ENCODE measurements at regions not wholly inside any gene's neighbourhood (a gene's known extent, or its start where the extent isn't known, plus 50 kb on each side); places are given as distances from the start of the nearest gene placed in this dataset.

GRCh38 chr4:178633263-178633662 lies 1191.0 kb upstream of the AGA start:
- DNase-seq = no peak

GRCh38 chr4:178664621-178665020 lies 1222.4 kb upstream of the AGA start:
- no peak for DNase-seq

- no peak for DNase-seq
Measured at GRCh38 chr4:178665916-178666315, 1223.7 kb upstream of the AGA start.

- DNase-seq = no peak
Measured at GRCh38 chr4:178671766-178672165, 1229.5 kb upstream of the AGA start.

GRCh38 chr4:178672512-178672911 lies 1230.3 kb upstream of the AGA start:
- no peak for DNase-seq

DNA sequence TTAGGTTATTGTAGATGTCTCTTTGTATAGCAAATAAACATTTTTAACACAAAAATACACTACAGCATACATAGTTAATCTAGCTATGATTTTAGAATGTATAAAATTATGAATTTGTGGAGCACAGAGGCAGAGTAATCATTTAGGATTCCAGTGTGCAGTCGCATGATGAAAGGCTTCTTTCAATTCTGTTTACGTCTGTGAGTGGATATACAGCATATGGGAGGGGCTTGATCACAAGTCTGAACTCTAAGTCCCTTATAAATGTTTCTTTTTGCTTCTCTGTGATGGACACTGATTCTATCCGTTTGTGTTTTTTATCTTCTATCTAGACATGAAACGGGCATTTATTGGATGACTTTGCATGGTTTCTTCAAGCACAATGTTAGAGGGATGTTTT lies 1239.6 kb upstream of the AGA start:
- no peak for DNase-seq

DNA sequence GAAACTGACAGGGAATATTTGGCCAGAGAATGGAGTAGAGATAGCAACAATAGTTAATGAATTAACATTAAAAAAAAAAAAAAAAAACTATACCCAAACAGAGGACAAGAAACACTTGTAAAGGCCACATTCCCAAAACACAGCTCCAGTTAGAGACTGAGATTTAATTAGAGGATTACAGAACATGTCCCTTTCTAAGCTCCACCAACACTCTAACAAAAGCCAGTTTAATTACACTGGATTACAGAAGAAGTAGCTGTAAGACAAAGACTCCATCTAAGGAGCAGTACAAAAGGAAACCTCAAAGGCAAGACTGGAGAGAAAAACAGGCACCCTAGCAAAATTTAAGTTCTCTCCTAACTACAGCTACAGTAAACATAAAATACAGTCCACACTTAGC lies 1247.7 kb upstream of the AGA start:
- no peak for DNase-seq

DNA sequence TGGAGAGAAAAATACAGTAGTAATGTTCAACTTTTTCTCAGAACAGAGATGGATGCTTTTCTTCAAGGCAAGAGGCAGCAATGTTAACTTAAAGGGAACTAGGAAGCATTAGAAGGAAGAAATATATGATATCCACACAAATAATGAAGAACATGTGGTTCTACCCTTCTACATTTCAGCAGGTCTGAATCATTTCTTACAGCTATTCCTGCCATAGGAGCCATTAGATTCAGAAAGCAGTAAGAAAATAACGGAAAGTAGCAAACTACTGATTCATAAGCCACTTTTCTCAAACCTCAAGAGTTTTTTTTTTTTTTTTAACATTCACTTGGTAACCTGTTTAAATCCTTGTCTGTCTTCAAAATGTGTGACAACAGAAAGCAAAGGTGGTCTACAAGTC lies 1251.6 kb upstream of the AGA start:
- DNase-seq = no peak

GRCh38 chr4:178696515-178696914 lies 1254.3 kb upstream of the AGA start:
- no peak for DNase-seq

DNA sequence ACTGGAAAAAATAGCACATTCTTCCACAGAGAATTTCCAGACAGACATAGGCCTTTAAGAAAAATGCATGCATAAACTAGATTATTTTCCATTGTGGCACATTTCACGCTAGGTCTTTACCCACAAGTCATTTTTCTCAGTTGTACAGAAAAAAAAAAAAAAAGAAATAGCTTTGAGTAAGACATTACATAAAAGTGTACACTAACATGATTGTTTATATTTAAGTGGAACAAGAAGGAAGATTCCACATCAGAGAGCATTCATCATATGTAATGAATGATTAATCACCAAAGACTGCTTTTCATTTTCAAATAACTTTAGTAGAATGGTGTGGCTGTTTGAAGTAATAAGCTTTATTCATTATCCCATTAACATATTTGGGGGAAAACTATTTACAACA lies 1270.2 kb upstream of the AGA start:
- no peak for DNase-seq

DNA sequence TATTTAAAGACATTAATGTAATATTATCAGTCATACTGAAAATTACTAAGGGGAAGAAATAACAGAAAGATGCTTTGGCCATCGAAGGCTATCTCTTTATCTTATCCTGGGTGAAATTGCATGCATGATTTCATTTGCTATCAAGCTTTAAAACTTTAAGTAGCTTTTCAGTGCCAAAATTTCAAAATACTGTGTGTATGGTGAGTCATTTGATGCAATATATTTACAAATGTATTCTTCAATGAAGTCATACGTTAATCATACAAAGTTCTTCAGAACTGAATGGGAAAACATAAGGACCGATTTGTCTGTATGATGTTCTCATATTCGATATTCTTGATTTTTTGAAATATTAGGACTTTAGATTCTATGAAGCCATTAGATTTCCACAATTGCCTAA lies 1295.8 kb upstream of the AGA start:
- no peak for DNase-seq

DNA sequence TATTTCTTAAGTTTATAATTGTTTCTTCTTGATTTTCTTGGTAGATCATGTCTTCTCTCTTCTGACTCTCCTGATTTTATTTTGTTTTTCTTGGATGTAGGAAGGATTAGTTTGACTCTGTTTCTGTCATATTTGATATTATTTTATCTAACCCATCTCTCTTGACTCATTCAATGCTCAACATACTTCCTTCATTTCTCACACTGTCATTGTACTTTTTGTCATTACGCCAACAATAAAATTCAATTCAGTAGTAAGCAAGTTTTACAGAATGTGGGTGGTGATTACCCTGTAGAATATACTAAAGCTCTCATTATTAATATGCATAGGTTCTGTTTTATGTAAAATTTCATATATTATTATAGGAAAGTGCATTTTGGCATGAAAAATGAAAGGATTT lies 1303.0 kb upstream of the AGA start:
- DNase-seq = no peak

- no peak for DNase-seq
Measured at GRCh38 chr4:178752954-178753525, 1310.8 kb upstream of the AGA start.

GRCh38 chr4:178778496-178778895 lies 1336.3 kb upstream of the AGA start:
- DNase-seq = no peak

- DNase-seq = no peak
Measured at GRCh38 chr4:178781779-178782178, 1339.5 kb upstream of the AGA start.

- no peak for DNase-seq
Measured at GRCh38 chr4:178784491-178784890, 1342.3 kb upstream of the AGA start.

GRCh38 chr4:178789279-178789678 lies 1347.0 kb upstream of the AGA start:
- DNase-seq = no peak

- DNase-seq = no peak
Measured at GRCh38 chr4:178799204-178799603, 1357.0 kb upstream of the AGA start.

- no peak for DNase-seq
Measured at GRCh38 chr4:178808106-178808505, 1365.9 kb upstream of the AGA start.

GRCh38 chr4:178809921-178810320 lies 1367.7 kb upstream of the AGA start:
- DNase-seq = no peak

GRCh38 chr4:178811356-178811755 lies 1369.1 kb upstream of the AGA start:
- DNase-seq = no peak

- no peak for DNase-seq
Measured at GRCh38 chr4:178812866-178813265, 1370.6 kb upstream of the AGA start.

GRCh38 chr4:178814908-178815307 lies 1372.7 kb upstream of the AGA start:
- no peak for DNase-seq

- no peak for DNase-seq
Measured at GRCh38 chr4:178823673-178824295, 1381.5 kb upstream of the AGA start.

- no peak for DNase-seq
Measured at GRCh38 chr4:178836865-178837264, 1394.6 kb upstream of the AGA start.

All from amniotic stem cell (primary cell).